WTC11 (cell line): ENCODE measurements at regions not wholly inside any gene's neighbourhood (a gene's known extent, or its start where the extent isn't known, plus 50 kb on each side); places are given as distances from the start of the nearest gene placed in this dataset.

Experiments used
- FOXK1 ChIP-seq: sonication (generic); formaldehyde crosslinking; IDR thresholded peaks from 2 replicates; pipeline ENCODE4 v1.8.0; 2022; ENCODE audit warnings: mild to moderate bottlenecking, moderate library complexity, missing genetic modification reagents
- TF ChIP-seq, protein P1 (sequence below): fragments of 200-600 bp; IDR thresholded peaks from 2 replicates; pipeline ENCODE4 v1.8.0; 2022; ENCODE audit warnings: antibody characterized with exemption

- TF ChIP-seq FOXK1 = 0 out of 2 replicates have a peak, but pooled peaks have one; percentile 17
- TF ChIP-seq, protein P1, sequence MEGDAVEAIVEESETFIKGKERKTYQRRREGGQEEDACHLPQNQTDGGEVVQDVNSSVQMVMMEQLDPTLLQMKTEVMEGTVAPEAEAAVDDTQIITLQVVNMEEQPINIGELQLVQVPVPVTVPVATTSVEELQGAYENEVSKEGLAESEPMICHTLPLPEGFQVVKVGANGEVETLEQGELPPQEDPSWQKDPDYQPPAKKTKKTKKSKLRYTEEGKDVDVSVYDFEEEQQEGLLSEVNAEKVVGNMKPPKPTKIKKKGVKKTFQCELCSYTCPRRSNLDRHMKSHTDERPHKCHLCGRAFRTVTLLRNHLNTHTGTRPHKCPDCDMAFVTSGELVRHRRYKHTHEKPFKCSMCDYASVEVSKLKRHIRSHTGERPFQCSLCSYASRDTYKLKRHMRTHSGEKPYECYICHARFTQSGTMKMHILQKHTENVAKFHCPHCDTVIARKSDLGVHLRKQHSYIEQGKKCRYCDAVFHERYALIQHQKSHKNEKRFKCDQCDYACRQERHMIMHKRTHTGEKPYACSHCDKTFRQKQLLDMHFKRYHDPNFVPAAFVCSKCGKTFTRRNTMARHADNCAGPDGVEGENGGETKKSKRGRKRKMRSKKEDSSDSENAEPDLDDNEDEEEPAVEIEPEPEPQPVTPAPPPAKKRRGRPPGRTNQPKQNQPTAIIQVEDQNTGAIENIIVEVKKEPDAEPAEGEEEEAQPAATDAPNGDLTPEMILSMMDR = no peak
Measured at GRCh38 chr5:2163940-2164490, 281.3 kb upstream of the IRX4 start.
